H1 (cell line): ENCODE measurements at regions not wholly inside any gene's neighbourhood (a gene's known extent, or its start where the extent isn't known, plus 50 kb on each side); places are given as distances from the start of the nearest gene placed in this dataset.

ENCODE experiments used
- CBX5 ChIP-seq: fragments of 300-800, 300-1000 bp; sonication (generic); IDR thresholded peaks from 2 replicates; pipeline ENCODE4 v1.7.1; 2016; ENCODE audit warnings: antibody characterized with exemption, low read length, low read depth
- CBX8 ChIP-seq: fragments of 300-800, 300-1000 bp; sonication (generic); IDR thresholded peaks from 2 replicates; pipeline ENCODE4 v1.7.1; 2016; ENCODE audit warnings: low read depth, low read length, borderline replicate concordance
- CHD2 ChIP-seq: IDR thresholded peaks from 2 replicates; pipeline ENCODE4 v1.6.1; 2012; ENCODE audit warnings: low read length, improper control_type of control experiment
- EP300 ChIP-seq, 2 experiments: IDR thresholded peaks; 1 replicate in 1 of 2; 2 replicates in 1 of 2; pipeline ENCODE4 v1.6.1; 2011 to 2012; ENCODE audit warnings: low read depth in 2 of 2, low read length in 2 of 2, mild to moderate bottlenecking in 2 of 2, borderline replicate concordance in 1 of 2, inconsistent platforms in 1 of 2, moderate library complexity in 1 of 2
- EZH2 ChIP-seq: fragments of 200-600 bp; sonication (generic); IDR thresholded peaks from 2 replicates; pipeline ENCODE4 v1.7.1; 2012; ENCODE audit warnings: low read depth, mild to moderate bottlenecking, moderate library complexity, low read length, inconsistent platforms; ENCODE audit not compliant: severe bottlenecking
- JUND ChIP-seq: IDR thresholded peaks from 2 replicates; pipeline ENCODE4 v1.6.1; 2011; ENCODE audit warnings: mild to moderate bottlenecking, improper control_type of control experiment, low read length
- NRF1 ChIP-seq: IDR thresholded peaks from 2 replicates; pipeline ENCODE4 v1.6.1; 2011; ENCODE audit warnings: mild to moderate bottlenecking, low read depth, low read length, improper control_type of control experiment
- POLR2A ChIP-seq, 2 experiments: IDR thresholded peaks; 1 replicate in 1 of 2; 2 replicates in 1 of 2; pipeline ENCODE4 v1.6.1; 2011; ENCODE audit warnings: low read depth in 2 of 2, low read length in 2 of 2, mild to moderate bottlenecking in 2 of 2; ENCODE audit errors: control extremely low read depth in 1 of 2
- RAD21 ChIP-seq, 2 experiments: IDR thresholded peaks in 1 of 2; conservative IDR thresholded peaks in 1 of 2; 2 replicates each; pipeline ENCODE4 v1.6.1; 2011; ENCODE audit warnings: low read depth in 2 of 2, low read length in 2 of 2, improper control_type of control experiment in 1 of 2, inconsistent platforms in 1 of 2, mild to moderate bottlenecking in 1 of 2, moderate library complexity in 1 of 2
- SIN3A ChIP-seq, 2 experiments: IDR thresholded peaks in 1 of 2; conservative IDR thresholded peaks in 1 of 2; 2 replicates each; pipeline ENCODE4 v1.6.1; 2011 to 2012; ENCODE audit warnings: low read length in 2 of 2, improper control_type of control experiment in 1 of 2, low read depth in 1 of 2, mild to moderate bottlenecking in 1 of 2
- TCF12 ChIP-seq: IDR thresholded peaks from 2 replicates; pipeline ENCODE4 v1.6.1; 2011; ENCODE audit warnings: low read depth, mild to moderate bottlenecking, low read length
- YY1 ChIP-seq: IDR thresholded peaks from 2 replicates; pipeline ENCODE4 v1.6.1; 2011; ENCODE audit warnings: low read depth, mild to moderate bottlenecking, low read length
- TF ChIP-seq, protein P1 (sequence below), 3 experiments: IDR thresholded peaks; 1 replicate in 2 of 3; 2 replicates in 1 of 3; pipeline versions ENCODE4 v1.5.1 to v1.6.1; 2011; ENCODE audit warnings: low read length in 3 of 3, mild to moderate bottlenecking in 3 of 3, inconsistent platforms in 2 of 3, low read depth in 1 of 3, moderate library complexity in 1 of 3; ENCODE audit not compliant: insufficient read depth in 1 of 3; ENCODE audit errors: control extremely low read depth in 1 of 3
- TF ChIP-seq, protein P2 (sequence below): IDR thresholded peaks from 2 replicates; pipeline ENCODE4 v1.6.1; 2011; ENCODE audit warnings: low read length, improper control_type of control experiment

DNA sequence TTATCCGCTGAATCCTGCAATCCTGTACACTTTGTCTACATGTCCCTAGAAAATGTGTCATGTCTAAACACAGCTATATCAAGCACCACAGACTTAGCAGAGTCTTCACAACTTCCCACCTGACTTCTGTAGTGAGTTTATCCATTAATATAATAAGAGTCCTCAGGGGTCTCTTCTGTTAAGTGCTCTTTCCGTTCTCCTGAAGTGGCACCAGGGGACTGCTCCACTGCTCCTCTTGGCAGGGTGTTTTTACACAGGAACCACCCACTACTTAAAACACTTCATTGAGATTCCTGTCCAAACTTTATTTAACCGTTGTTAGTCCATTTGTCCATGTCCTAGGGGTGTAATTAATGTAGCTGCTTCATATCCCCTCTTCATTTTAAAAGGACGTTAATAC is 1000.4 kb downstream of the STPG2 start:
- TF ChIP-seq, protein P1, sequence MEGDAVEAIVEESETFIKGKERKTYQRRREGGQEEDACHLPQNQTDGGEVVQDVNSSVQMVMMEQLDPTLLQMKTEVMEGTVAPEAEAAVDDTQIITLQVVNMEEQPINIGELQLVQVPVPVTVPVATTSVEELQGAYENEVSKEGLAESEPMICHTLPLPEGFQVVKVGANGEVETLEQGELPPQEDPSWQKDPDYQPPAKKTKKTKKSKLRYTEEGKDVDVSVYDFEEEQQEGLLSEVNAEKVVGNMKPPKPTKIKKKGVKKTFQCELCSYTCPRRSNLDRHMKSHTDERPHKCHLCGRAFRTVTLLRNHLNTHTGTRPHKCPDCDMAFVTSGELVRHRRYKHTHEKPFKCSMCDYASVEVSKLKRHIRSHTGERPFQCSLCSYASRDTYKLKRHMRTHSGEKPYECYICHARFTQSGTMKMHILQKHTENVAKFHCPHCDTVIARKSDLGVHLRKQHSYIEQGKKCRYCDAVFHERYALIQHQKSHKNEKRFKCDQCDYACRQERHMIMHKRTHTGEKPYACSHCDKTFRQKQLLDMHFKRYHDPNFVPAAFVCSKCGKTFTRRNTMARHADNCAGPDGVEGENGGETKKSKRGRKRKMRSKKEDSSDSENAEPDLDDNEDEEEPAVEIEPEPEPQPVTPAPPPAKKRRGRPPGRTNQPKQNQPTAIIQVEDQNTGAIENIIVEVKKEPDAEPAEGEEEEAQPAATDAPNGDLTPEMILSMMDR (IDR thresholded peaks at IDR 0.05; ENCODE audit: control extremely low read depth in 1 of 3, insufficient read depth in 1 of 3, low read depth in 1 of 3, low read length in 3 of 3): no peak
- no peak for TF ChIP-seq JUND
- no peak for TF ChIP-seq POLR2A (IDR thresholded peaks at IDR 0.05; ENCODE audit: control extremely low read depth in 1 of 2, low read depth in 2 of 2, low read length in 2 of 2)
- no peak for TF ChIP-seq NRF1
- TF ChIP-seq EP300 (IDR thresholded peaks at IDR 0.05; ENCODE audit: borderline replicate concordance in 1 of 2, low read depth in 2 of 2, low read length in 2 of 2): no peak
- no peak for TF ChIP-seq EZH2
- no peak for TF ChIP-seq CBX5
- TF ChIP-seq, protein P2, sequence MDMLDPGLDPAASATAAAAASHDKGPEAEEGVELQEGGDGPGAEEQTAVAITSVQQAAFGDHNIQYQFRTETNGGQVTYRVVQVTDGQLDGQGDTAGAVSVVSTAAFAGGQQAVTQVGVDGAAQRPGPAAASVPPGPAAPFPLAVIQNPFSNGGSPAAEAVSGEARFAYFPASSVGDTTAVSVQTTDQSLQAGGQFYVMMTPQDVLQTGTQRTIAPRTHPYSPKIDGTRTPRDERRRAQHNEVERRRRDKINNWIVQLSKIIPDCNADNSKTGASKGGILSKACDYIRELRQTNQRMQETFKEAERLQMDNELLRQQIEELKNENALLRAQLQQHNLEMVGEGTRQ: no peak
- TF ChIP-seq SIN3A (conservative IDR thresholded peaks at IDR 0.05 in 1 of 2, IDR thresholded peaks at IDR 0.05 in 1 of 2; ENCODE audit: low read depth in 1 of 2, low read length in 2 of 2): no peak
- TF ChIP-seq TCF12: no peak
- no peak for TF ChIP-seq YY1
- no peak for TF ChIP-seq CBX8
- no peak for TF ChIP-seq CHD2
- no peak for TF ChIP-seq RAD21 (IDR thresholded peaks at IDR 0.05 in 1 of 2, conservative IDR thresholded peaks at IDR 0.05 in 1 of 2; ENCODE audit: low read depth in 2 of 2, low read length in 2 of 2)
